AG04449 (cell line): ENCODE measurements at regions not wholly inside any gene's neighbourhood (a gene's known extent, or its start where the extent isn't known, plus 50 kb on each side); places are given as distances from the start of the nearest gene placed in this dataset.

Source experiments
- CTCF ChIA-PET: fragments of 350-600 bp; formaldehyde crosslinking; extraction: SDS; loops from one replicate; lab custom pipeline; 2021; ENCODE audit warnings: antibody characterized with exemption; lab: Yijun Ruan, JAX
- POLR2A ChIA-PET: fragments of 400-600, 350-600 bp; formaldehyde crosslinking; extraction: SDS; loops from one replicate; lab custom pipeline; 2020; ENCODE audit warnings: antibody characterized with exemption, inconsistent platforms; lab: Yijun Ruan, JAX
- DNase-seq: peaks from one replicate; pipeline ENCODE4 v3.0.0-alpha.2; 2010; ENCODE audit warnings: low read depth, low spot score
- H3K4me3 ChIP-seq: 2 replicates; pipeline ENCODE4 v1.5.1; 2011; ENCODE audit warnings: low read depth, mild to moderate bottlenecking, control low read depth, low read length
- TF ChIP-seq, protein P1 (sequence below): IDR thresholded peaks from one replicate; pipeline ENCODE4 v1.5.1; 2011; ENCODE audit warnings: mild to moderate bottlenecking, moderate library complexity, low read length, control low read depth, inconsistent platforms; ENCODE audit not compliant: insufficient read depth; ENCODE audit errors: missing control alignments

DNA sequence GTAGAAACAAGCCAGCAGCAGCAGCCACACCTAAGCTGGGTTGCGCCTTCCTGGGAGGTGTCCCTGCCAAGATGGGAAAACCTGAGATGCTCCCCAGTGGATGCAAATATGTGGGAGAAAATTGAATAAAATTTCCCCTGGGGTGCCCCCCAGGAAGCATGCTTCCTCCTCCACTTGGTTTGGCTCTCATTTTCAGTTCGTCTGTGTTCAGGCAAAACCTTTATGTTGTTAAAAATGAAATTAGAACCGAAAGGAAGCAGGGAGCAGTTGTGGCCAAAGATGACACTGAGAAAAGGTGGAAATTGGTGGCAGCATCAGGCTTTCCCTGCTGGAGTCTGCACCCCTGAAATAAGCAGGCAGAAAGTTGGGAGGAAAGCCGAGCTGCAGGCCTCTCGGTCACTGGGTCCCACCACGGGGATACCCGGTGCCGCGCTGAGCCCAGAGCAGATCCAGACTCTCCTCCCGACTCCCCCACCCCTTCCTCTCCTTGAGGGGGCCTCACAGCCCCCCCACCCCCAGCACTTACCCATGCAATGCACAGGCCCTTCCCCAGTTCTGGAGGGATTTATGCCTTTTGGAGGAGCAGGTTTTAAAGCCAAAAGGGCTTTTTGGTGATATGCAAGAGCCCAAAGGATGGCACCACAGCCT, 267.7 kb upstream of the SPRED2 start:
- CTCF ChIA-PET = no interaction called here
- DNase-seq = no peak

DNA sequence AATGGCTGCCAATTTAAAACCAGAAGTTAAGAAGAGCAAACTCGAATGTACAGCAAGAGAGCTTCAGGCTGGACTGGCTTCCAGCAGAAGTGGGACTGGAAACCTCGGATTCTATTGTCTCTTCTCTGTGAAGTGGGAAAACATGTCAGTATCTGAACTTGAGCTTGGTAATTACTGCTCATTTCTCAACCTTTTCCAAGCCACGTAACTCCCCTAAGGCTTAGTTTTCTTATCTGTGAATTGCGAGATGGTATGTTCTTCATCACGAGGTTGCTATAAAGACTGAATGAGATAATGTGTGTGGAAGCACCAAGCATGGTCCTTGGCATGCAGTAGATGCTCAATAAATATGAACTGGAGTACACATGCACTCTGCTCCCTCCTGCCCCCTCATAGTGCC, 259.4 kb upstream of the SPRED2 start:
- ChIA-PET POLR2A (no interaction called here), CTCF (no interaction called here)
- no peak for DNase-seq
- TF ChIP-seq, protein P1, sequence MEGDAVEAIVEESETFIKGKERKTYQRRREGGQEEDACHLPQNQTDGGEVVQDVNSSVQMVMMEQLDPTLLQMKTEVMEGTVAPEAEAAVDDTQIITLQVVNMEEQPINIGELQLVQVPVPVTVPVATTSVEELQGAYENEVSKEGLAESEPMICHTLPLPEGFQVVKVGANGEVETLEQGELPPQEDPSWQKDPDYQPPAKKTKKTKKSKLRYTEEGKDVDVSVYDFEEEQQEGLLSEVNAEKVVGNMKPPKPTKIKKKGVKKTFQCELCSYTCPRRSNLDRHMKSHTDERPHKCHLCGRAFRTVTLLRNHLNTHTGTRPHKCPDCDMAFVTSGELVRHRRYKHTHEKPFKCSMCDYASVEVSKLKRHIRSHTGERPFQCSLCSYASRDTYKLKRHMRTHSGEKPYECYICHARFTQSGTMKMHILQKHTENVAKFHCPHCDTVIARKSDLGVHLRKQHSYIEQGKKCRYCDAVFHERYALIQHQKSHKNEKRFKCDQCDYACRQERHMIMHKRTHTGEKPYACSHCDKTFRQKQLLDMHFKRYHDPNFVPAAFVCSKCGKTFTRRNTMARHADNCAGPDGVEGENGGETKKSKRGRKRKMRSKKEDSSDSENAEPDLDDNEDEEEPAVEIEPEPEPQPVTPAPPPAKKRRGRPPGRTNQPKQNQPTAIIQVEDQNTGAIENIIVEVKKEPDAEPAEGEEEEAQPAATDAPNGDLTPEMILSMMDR = no peak
- H3K4me3 ChIP-seq = no peak overlapping the region

More for the DNA sequence above, 267.7 kb upstream of the SPRED2 start:
- TF ChIP-seq, protein P1 = no peak
- POLR2A ChIA-PET = no interaction called here
- H3K4me3 ChIP-seq = no peak overlapping the region

DNA sequence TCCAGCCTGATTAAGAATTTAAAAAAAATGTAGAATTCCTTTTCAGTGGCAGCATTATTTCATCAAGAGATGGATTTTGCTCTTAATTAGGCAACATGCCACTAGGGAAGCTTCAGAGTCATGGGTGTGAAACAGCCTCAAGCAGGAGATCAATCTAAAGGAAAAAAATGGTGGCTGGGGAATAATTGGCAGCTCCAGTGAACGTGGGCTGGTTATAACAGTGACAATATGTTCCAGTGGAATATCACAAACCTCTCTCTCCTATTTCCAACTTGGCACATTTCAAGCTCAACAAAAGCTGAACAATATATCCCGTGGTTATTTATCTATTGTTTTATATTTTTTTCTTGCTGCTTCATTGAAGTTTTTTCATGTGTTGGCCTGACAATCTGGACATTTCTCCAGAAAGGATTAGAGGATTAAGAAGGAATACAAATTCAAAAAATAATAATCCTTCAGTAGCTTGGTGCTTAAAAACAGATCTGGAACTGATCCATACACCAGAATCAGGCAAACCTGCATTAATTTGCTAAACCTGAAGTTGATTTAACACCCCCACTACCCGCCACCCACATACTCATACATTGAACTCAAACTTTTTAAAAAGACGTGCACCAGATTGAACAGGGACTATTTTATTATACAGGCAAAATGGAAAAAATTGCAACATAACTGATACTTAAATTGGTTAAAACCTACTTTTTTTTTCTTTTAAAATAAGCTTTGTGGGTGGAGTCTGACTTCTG, 255.9 kb upstream of the SPRED2 start:
- ChIA-PET POLR2A (no interaction called here), CTCF (interaction anchor here (1.2 kb wide), 1 partner anchor 39 kb away, joined by 3 read pairs; no protein-coding TSS in a partner anchor)
- DNase-seq = no peak
- TF ChIP-seq, protein P1 = no peak
- H3K4me3 ChIP-seq = no peak overlapping the region

DNA sequence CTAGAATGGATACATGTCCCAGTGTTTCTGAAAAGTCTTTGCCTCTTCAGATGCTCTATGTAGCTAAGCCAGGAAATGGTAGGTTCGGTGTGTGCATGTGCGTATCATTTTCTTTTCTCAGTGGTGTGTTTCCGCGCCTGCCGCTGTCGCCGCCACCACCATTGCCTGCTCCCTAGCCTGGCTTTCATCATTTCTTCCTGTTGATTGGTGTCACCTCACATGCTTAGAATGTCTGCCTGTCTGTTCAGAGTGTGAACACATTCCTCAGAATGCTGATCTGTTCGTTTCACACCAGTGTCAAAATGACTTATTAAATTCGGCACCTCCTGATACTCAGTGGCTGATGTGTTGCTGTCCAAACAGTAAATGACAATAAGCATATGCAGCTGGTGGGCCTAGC, 255.2 kb upstream of the SPRED2 start:
- TF ChIP-seq, protein P1 = no peak
- H3K4me3 ChIP-seq = no peak overlapping the region
- DNase-seq = no peak
- CTCF ChIA-PET = no interaction called here
- POLR2A ChIA-PET = no interaction called here

DNA sequence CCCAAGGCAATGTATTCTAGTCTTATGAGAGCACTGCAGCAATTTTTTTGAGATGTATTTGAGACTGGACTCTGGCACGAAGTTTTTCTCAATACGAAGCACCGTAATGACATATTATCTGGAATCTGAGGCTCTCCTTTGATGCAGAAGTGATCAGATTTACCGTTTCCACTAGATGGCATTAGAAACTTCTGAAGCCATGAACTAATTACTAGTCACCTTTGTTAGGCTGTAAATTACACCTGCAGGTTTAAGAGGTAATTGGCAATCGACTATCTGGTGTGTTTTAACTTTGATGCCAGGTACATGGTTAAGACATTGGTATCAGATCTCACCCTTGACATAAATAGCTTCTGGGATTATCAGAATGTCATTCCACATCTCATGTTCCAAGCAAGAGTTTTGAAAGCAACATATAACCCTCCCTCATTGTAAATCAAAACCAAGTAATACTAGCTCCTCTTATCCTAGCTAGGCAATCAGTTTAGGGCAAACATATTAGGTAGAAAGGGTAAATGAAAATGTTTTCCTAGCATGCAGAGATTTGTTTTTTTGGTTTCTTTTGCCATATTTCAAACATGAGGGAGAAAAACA, 254.6 kb upstream of the SPRED2 start:
- no peak overlapping the region for H3K4me3 ChIP-seq
- ChIA-PET POLR2A (no interaction called here), CTCF (no interaction called here)
- DNase-seq = no peak
- TF ChIP-seq, protein P1 = no peak

DNA sequence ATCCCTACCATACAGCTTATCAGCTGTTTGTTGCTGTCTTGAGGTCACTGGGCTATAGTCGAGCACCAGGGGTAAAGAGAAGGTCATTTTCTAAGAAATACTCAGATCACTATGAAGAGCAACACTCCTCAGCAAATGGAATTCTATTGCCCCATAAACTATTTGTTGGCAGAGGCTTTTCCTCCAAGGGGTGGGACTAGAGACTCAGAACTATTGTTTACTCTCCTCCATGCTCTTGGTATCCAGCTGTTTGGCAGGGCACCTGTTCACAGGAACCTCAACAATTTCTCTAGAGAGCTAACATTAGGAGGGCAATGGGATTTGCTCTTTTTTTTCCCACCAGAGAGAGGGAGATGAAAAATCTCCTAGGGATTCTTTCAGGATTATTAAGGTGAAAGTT, 249.1 kb upstream of the SPRED2 start:
- POLR2A ChIA-PET = no interaction called here
- TF ChIP-seq, protein P1 = no peak
- DNase-seq = no peak
- no peak overlapping the region for H3K4me3 ChIP-seq
- CTCF ChIA-PET = no interaction called here
